Hepatocyte (in vitro differentiated cells): ENCODE measurements at regions not wholly inside any gene's neighbourhood (a gene's known extent, or its start where the extent isn't known, plus 50 kb on each side); places are given as distances from the start of the nearest gene placed in this dataset.
A peak's percentile ranks its signal among the peaks of the same experiment; 100 is the strongest.

Experiments used
- DNase-seq: peaks from one replicate; pipeline ENCODE4 v3.0.0-alpha.2; 2016; ENCODE audit warnings: low spot score
- H2AFZ ChIP-seq: fragments of 200-600 bp; sonication (generic); 2 replicates; pipeline ENCODE4 v1.6.0; 2016; ENCODE audit warnings: antibody characterized with exemption, mild to moderate bottlenecking
- H3K27ac ChIP-seq: fragments of 200-600 bp; sonication (generic); 2 replicates; pipeline ENCODE4 v1.5.1; 2016; ENCODE audit warnings: mild to moderate bottlenecking
- H3K27me3 ChIP-seq: fragments of 200-600 bp; sonication (generic); 2 replicates; pipeline ENCODE4 v1.6.1; 2016
- H3K36me3 ChIP-seq: fragments of 200-600 bp; sonication (generic); replicated peaks from 2 replicates; pipeline ENCODE4 v1.5.1; 2016; ENCODE audit warnings: low read depth; ENCODE audit not compliant: insufficient read depth
- H3K4me1 ChIP-seq: fragments of 200-600 bp; sonication (generic); 2 replicates; pipeline ENCODE4 v1.5.1; 2016; ENCODE audit warnings: mild to moderate bottlenecking, moderate library complexity; ENCODE audit not compliant: insufficient read depth
- H3K4me2 ChIP-seq: fragments of 200-600 bp; sonication (generic); 2 replicates; pipeline ENCODE4 v1.6.0; 2016
- H3K4me3 ChIP-seq: fragments of 200-600 bp; sonication (generic); 2 replicates; pipeline ENCODE4 v1.5.1; 2016; ENCODE audit warnings: mild to moderate bottlenecking
- H3K79me2 ChIP-seq: fragments of 200-600 bp; sonication (generic); 2 replicates; pipeline ENCODE4 v1.6.0; 2017; ENCODE audit warnings: mild to moderate bottlenecking
- H3K9me2 ChIP-seq: fragments of 200-600 bp; sonication (generic); replicated peaks from 2 replicates; pipeline ENCODE4 v1.6.0; 2017; ENCODE audit warnings: mild to moderate bottlenecking; ENCODE audit not compliant: insufficient read depth
- H3K9me3 ChIP-seq: fragments of 200-600 bp; sonication (generic); 2 replicates; pipeline ENCODE4 v1.5.1; 2016; ENCODE audit warnings: low read depth, mild to moderate bottlenecking
- H4K20me1 ChIP-seq: fragments of 200-600 bp; sonication (generic); 2 replicates; pipeline ENCODE4 v1.6.0; 2016; ENCODE audit warnings: mild to moderate bottlenecking; ENCODE audit not compliant: insufficient read depth, poor library complexity, severe bottlenecking
- EZH2 ChIP-seq: fragments of 200-600 bp; sonication (generic); IDR thresholded peaks from 2 replicates; pipeline ENCODE4 v1.6.1; 2016; ENCODE audit warnings: antibody characterized with exemption, mild to moderate bottlenecking, borderline replicate concordance
- EZH2phosphoT487 ChIP-seq: fragments of 200-600 bp; sonication (generic); IDR thresholded peaks from one replicate; pipeline ENCODE4 v1.6.1; 2018; ENCODE audit warnings: antibody characterized with exemption, mild to moderate bottlenecking, low read depth, moderate library complexity; ENCODE audit not compliant: unreplicated experiment, severe bottlenecking
- WGBS: methylation state at CpG from one replicate; pipeline ENCODE4 v1.1.6; 2016; ENCODE audit warnings: low lambda C conversion rate; ENCODE audit errors: missing lambda C conversion rate; 5-methylcytosine and 5-hydroxymethylcytosine counted together
- TF ChIP-seq, protein P1 (sequence below): fragments of 200-600 bp; sonication (generic); IDR thresholded peaks from 2 replicates; pipeline ENCODE4 v1.5.1; 2016; ENCODE audit warnings: antibody characterized with exemption, mild to moderate bottlenecking; ENCODE audit not compliant: poor library complexity

- no peak overlapping the region for H3K27ac ChIP-seq
- no peaks in the 10 kb centered on the region for H3K9me3 ChIP-seq
- DNase-seq = no peak
- no peak overlapping the region for H2AFZ ChIP-seq
- H3K36me3 ChIP-seq = no peaks in the 10 kb centered on the region
- TF ChIP-seq EZH2 (no peak), EZH2phosphoT487 (no peak)
- TF ChIP-seq, protein P1, sequence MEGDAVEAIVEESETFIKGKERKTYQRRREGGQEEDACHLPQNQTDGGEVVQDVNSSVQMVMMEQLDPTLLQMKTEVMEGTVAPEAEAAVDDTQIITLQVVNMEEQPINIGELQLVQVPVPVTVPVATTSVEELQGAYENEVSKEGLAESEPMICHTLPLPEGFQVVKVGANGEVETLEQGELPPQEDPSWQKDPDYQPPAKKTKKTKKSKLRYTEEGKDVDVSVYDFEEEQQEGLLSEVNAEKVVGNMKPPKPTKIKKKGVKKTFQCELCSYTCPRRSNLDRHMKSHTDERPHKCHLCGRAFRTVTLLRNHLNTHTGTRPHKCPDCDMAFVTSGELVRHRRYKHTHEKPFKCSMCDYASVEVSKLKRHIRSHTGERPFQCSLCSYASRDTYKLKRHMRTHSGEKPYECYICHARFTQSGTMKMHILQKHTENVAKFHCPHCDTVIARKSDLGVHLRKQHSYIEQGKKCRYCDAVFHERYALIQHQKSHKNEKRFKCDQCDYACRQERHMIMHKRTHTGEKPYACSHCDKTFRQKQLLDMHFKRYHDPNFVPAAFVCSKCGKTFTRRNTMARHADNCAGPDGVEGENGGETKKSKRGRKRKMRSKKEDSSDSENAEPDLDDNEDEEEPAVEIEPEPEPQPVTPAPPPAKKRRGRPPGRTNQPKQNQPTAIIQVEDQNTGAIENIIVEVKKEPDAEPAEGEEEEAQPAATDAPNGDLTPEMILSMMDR = no peak
- H3K4me1 ChIP-seq = no peaks in the 10 kb centered on the region
- H3K4me2 ChIP-seq = no peak overlapping the region
- H3K9me2 ChIP-seq = no peaks in the 10 kb centered on the region
- H3K27me3 ChIP-seq = no peaks in the 10 kb centered on the region
- no peaks in the 10 kb centered on the region for H4K20me1 ChIP-seq
- H3K79me2 ChIP-seq = no peaks in the 10 kb centered on the region
- H3K4me3 ChIP-seq = no peak overlapping the region
Measured at GRCh38 chr17:54745239-54745638, 155.4 kb upstream of the TOM1L1 start.

DNA sequence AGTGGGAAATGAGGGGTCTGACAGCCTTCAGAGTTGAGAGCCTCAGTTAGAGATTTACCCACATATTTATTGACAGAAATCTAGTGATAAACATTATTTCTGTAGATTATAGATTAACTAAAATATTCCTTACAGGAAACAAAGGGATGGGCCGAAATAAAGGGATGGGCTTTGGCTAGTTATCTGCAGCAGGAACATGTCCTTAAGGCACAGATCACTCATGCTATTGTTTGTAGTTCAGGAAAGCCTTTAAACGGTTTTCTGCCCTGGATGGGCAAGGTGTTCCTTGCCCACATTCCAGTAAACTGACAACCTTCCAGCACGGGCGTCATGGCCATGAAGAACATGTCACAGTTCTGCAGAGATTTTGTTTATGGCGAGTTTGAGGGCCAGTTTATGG, 154.8 kb upstream of the TOM1L1 start:
- Histone ChIP-seq H3K4me2 (no peak overlapping the region), H3K9me2 (no peaks in the 10 kb centered on the region), H2AFZ (no peak overlapping the region), H3K4me1 (no peaks in the 10 kb centered on the region), H4K20me1 (no peaks in the 10 kb centered on the region), H3K4me3 (no peak overlapping the region), H3K9me3 (no peaks in the 10 kb centered on the region), H3K27ac (no peak overlapping the region), H3K79me2 (no peaks in the 10 kb centered on the region), H3K36me3 (no peaks in the 10 kb centered on the region), H3K27me3 (no peaks in the 10 kb centered on the region)
- no peak for DNase-seq
- WGBS = 81% methylated on average over 5 of the region's 5 CpGs
- TF ChIP-seq EZH2 = no peak
- TF ChIP-seq, protein P1 = no peak

DNA sequence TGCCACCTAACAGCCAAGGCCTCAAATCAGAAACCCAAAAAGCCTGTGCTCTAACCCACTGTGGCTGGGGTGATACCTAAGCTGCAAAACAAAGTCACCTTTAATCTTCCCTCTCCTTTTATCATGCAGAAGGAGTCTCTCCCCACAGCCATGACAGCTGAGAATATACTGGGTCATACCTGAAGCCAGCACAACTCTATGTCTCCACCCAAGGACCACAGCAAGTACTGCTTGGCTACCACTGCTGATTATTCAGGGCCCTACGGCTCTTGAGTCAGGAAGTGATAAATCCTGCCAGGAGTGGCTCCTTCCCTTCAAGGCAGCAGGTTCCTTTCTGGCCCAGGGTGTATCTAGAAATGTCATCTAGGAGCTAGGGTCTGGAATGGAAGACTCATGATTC, 151.5 kb upstream of the TOM1L1 start:
- Histone ChIP-seq H3K27ac (no peak overlapping the region), H4K20me1 (no peaks in the 10 kb centered on the region), H3K4me1 (no peaks in the 10 kb centered on the region), H3K79me2 (no peaks in the 10 kb centered on the region), H2AFZ (no peak overlapping the region), H3K9me3 (no peaks in the 10 kb centered on the region), H3K4me2 (no peak overlapping the region), H3K36me3 (no peaks in the 10 kb centered on the region), H3K4me3 (no peak overlapping the region), H3K9me2 (no peaks in the 10 kb centered on the region), H3K27me3 (no peaks in the 10 kb centered on the region)
- DNase-seq = no peak
- WGBS = 59% methylated on average over 1 of the region's 1 CpG
- TF ChIP-seq EZH2phosphoT487 (no peak), EZH2 (no peak)
- TF ChIP-seq, protein P1 = no peak

GRCh38 chr17:54754560-54754959, 146.1 kb upstream of the TOM1L1 start:
- H3K27me3 ChIP-seq = no peaks in the 10 kb centered on the region
- H3K9me3 ChIP-seq = no peaks in the 10 kb centered on the region
- H3K4me1 ChIP-seq = no peaks in the 10 kb centered on the region
- H3K79me2 ChIP-seq = no peaks in the 10 kb centered on the region
- no peaks in the 10 kb centered on the region for H3K36me3 ChIP-seq
- no peak overlapping the region for H3K4me3 ChIP-seq
- H4K20me1 ChIP-seq = no peaks in the 10 kb centered on the region
- no peak overlapping the region for H3K27ac ChIP-seq
- TF ChIP-seq EZH2phosphoT487 = no peak
- TF ChIP-seq, protein P1 = peak; percentile 4
- no peak overlapping the region for H2AFZ ChIP-seq
- H3K4me2 ChIP-seq = no peak overlapping the region
- DNase-seq = no peak
- WGBS = 83% methylated on average over 15 of the region's 15 CpGs
- H3K9me2 ChIP-seq = no peaks in the 10 kb centered on the region
